Activated T-helper 17 cell treated with anti-CD3 and anti-CD28 coated beads, Interleukin-2, amount 50 U/mL, for 72 hours (primary cell): ENCODE measurements at regions not wholly inside any gene's neighbourhood (a gene's known extent, or its start where the extent isn't known, plus 50 kb on each side); places are given as distances from the start of the nearest gene placed in this dataset.
"Not testable (repeated sequence)": the region's sequence is repeated elsewhere in the genome, so short reads cannot be mapped to it uniquely, and the experiment has no call there.

ENCODE experiments used
- ATAC-seq: fragments of 150-1000 bp; cut with Tn5 transposase; replicated peaks from 2 replicates; pipeline ENCODE4 v1.10.0; 2021; ENCODE audit warnings: mild to moderate bottlenecking, moderate library complexity
- H3K27ac Mint-ChIP-seq: one replicate; pipeline ENCODE4 v1.8.0; 2022; ENCODE audit warnings: mixed read lengths
- H3K27me3 Mint-ChIP-seq: one replicate; pipeline ENCODE4 v1.8.0; 2022; ENCODE audit warnings: mixed read lengths
- H3K36me3 Mint-ChIP-seq: one replicate; pipeline ENCODE4 v1.8.0; 2022; ENCODE audit warnings: low read depth, mild to moderate bottlenecking, mixed read lengths
- H3K4me1 Mint-ChIP-seq: one replicate; pipeline ENCODE4 v1.8.0; 2022; ENCODE audit warnings: mixed read lengths
- H3K4me3 Mint-ChIP-seq: one replicate; pipeline ENCODE4 v1.8.0; 2022; ENCODE audit warnings: mild to moderate bottlenecking, mixed read lengths
- H3K9me3 Mint-ChIP-seq: one replicate; pipeline ENCODE4 v1.8.0; 2022; ENCODE audit warnings: mixed read lengths

DNA sequence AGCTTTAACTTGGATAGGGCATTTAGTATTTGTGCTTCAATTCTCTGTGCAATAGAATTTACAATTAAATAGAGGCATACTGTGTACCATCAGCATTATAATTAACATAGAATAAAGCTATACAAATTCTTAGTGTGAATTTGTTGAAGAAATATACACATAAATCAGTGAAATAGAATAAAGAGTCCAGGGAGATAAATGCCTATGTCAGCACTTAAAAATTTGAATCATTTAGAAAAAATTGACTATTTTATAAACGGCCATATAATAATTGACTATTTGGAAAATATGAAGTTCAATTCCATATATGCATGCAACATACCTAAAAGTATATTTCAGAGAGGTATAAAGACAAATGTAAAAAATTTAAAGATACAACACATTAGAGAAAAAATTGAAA, 348.7 kb downstream of the NR4A2 start:
- no peak for ATAC-seq
- Mint-ChIP-seq H3K36me3 (no peaks in the 10 kb centered on the region), H3K27me3 (no peaks in the 10 kb centered on the region), H3K27ac (no peak overlapping the region), H3K4me3 (no peak overlapping the region), H3K4me1 (no peaks in the 10 kb centered on the region), H3K9me3 (no peaks in the 10 kb centered on the region)

DNA sequence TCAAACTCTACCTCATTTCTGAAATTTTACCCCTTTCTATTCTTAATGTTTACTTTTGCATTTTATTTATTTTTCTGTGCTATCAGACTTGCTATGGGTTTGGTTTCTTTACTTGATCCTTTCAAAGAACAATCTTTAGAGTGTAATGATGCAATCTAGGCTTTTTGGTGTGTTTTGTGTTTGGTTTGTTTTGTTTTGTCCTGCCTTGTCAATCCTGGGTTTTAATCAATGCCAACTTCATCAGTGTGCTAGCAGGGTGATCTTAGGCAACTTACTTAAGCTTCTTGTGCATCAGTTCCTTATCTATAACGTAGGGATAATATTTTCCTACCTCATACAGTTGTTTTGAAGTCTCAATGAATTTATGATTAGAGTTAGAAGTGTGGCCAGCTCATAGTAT, 350.4 kb downstream of the NR4A2 start:
- no peaks in the 10 kb centered on the region for H3K27me3 Mint-ChIP-seq
- no peaks in the 10 kb centered on the region for H3K4me1 Mint-ChIP-seq
- H3K9me3 Mint-ChIP-seq: no peaks in the 10 kb centered on the region
- no peak for ATAC-seq
- no peak overlapping the region for H3K27ac Mint-ChIP-seq
- no peak overlapping the region for H3K4me3 Mint-ChIP-seq
- H3K36me3 Mint-ChIP-seq: no peaks in the 10 kb centered on the region

DNA sequence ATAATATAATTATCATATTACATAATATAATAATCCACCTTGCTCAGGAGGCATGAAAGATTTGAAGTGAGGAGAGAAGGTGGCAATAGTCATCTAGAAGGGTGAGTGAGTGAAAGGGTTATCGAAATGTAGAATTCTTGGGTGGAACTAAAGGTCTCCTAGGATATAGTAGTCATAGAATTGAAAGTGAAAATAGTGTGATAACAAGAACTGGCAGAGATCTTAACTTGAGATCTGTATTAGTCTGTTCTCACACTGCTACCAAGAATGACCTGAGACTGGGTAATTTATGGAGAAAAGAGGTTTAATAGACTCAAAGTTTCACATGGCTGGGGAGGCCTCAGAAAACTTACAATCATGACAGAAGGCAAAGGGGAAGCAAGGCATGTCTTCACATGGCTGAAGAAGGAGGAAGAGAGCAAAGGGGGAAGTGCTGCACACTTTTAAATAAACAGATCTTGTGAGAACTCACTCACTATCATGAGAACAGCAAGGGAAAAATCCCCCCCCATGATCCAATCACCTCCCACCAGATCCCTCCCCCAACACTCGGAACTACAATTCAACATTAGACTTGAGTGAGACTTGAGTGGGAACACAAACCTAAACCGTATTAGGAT, 351.5 kb downstream of the NR4A2 start:
- Mint-ChIP-seq H3K27me3 (no peaks in the 10 kb centered on the region), H3K4me3 (no peak overlapping the region), H3K27ac (no peak overlapping the region), H3K36me3 (no peaks in the 10 kb centered on the region), H3K4me1 (no peaks in the 10 kb centered on the region), H3K9me3 (no peaks in the 10 kb centered on the region)
- ATAC-seq: peak; percentile 26

DNA sequence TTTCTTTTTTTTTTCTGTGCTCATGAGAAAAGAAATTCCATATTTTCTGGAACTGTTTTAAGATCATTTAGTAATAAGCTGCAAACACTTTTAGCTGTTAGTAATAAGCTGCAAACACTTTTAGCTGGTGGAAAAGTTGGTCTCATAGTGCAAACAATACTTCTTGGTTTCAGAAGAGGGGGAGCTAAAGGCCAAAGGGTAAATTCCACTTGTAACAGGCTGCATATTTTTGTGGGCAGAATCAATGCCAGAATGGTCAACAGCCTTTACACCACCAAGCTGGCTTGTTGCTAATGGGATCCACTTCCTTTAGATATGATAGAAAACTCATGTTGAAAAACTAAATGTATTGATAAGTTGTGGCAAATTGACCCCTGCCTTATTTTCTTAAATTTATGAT, 356.8 kb downstream of the NR4A2 start:
- H3K27ac Mint-ChIP-seq: no peak overlapping the region
- H3K4me1 Mint-ChIP-seq: no peaks in the 10 kb centered on the region
- no peak for ATAC-seq
- H3K27me3 Mint-ChIP-seq: no peaks in the 10 kb centered on the region
- H3K36me3 Mint-ChIP-seq: no peaks in the 10 kb centered on the region
- H3K4me3 Mint-ChIP-seq: no peak overlapping the region
- H3K9me3 Mint-ChIP-seq: no peaks in the 10 kb centered on the region

DNA sequence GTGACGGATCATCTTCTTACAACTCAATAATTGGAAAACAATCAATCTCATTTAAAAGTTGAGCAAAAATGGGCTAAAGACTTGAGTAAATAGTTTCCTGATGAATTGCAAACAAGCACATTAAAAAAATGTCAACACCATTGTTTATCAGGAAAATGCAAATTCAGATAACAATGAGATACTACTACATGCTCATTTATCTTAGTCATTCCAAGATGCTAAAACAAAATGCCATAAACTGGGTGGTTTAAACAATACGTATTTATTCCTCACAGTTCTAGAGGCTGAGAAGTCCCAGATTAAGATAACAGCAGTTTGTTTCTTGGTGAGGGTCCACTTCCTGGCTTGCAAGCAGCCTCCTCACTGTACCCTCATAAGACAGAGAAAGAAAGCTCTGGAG, 359.6 kb downstream of the NR4A2 start:
- ATAC-seq: no peak
- Mint-ChIP-seq H3K9me3 (no peaks in the 10 kb centered on the region), H3K4me3 (no peak overlapping the region), H3K4me1 (no peaks in the 10 kb centered on the region), H3K27ac (no peak overlapping the region), H3K27me3 (no peaks in the 10 kb centered on the region), H3K36me3 (no peaks in the 10 kb centered on the region)

DNA sequence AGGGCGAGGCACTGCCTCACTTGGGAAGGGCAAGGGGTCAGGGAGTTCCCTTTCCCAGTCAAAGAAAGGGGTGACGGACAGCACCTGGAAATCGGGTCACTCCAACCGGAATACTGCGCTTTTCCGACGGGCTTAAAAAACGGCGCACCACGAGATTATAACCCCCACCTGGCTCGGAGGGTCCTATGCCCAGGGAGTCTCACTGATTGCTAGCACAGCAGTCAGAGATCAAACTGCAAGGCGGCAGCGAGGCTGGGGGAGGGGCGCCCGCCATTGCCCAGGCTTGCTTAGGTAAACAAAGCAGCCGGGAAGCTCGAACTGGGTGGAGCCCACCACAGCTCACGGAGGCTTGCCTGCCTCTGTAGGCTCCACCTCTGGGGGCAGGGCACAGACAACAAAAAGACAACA, 366.5 kb downstream of the NR4A2 start:
- not testable (repeated sequence) for H3K27me3 Mint-ChIP-seq, ATAC-seq, H3K9me3 Mint-ChIP-seq, H3K4me3 Mint-ChIP-seq, H3K27ac Mint-ChIP-seq, H3K36me3 Mint-ChIP-seq, H3K4me1 Mint-ChIP-seq

DNA sequence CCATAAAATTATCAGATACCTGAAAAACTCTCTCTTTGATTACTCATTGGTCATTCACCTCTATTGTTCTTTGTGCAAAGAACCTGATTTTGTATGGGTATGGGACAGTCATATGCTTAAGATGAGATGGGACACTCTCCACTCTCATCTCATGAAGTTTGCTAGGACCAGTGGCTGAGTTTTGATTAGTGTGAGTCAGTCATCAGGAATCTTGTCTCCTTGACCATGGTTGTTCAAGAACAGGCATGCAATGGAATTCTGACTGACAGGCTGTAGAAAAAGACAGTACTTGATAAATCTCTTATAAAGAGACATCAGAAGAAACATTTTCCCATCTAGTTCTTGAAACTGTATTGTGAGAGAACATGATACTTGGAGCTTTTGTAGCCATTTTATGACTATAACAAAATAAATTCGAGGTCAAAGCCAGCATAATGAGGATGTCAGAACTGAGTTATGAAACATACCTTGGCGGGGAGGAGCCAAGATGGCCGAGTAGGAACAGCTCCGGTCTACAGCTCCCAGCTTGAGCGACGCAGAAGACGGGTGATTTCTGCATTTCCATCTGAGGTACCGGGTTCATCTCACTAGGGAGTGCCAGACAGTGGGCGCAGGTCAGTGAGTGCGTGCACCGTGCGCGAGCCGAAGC, 367.0 kb downstream of the NR4A2 start:
- no peaks in the 10 kb centered on the region for H3K36me3 Mint-ChIP-seq

DNA sequence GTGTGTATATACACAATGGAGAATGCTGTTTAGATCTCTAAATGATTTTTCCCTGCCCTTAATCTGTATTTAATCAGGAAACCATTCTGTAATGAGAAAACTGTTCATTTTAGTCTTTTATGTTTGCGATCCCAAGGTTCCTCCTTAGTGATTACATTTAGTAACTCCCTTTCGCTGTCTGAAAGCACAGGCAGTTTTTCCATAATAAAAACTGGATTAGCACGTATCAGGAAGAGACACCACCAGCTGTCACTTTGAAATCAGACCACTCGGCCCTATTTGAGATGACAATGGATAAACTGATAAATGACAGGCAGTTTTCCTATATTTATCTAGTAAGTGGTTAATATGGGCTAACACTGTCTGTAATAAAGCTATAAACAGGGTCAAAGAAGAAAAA, 370.9 kb downstream of the NR4A2 start:
- no peak for ATAC-seq
- no peaks in the 10 kb centered on the region for H3K36me3 Mint-ChIP-seq
- no peak overlapping the region for H3K27ac Mint-ChIP-seq
- H3K4me1 Mint-ChIP-seq: no peaks in the 10 kb centered on the region
- no peak overlapping the region for H3K4me3 Mint-ChIP-seq
- H3K9me3 Mint-ChIP-seq: no peaks in the 10 kb centered on the region
- no peaks in the 10 kb centered on the region for H3K27me3 Mint-ChIP-seq

More for the DNA sequence above, 367.0 kb downstream of the NR4A2 start:
- Mint-ChIP-seq H3K27ac (no peak overlapping the region), H3K27me3 (no peaks in the 10 kb centered on the region), H3K4me3 (no peak overlapping the region), H3K9me3 (no peaks in the 10 kb centered on the region), H3K4me1 (no peaks in the 10 kb centered on the region)
- no peak for ATAC-seq

DNA sequence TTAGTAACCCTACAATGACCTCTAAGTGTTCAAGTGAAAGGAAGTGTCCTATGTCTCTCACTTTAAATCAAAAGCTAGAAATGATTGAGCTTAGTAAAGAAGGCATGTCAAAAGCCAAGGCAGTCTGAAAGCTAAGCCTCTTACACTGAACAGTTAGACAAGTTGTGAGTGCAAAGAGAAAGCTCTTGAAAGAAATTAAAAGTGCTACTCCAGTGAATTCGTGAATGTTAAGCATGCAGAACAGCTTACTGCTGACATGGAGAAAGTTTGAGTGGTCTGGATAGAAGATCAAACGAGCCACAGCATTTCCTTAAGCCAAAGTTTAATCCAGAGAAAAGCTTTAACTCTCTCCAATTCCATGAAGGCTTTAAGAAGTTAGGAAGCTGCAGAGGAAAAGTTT, 373.7 kb downstream of the NR4A2 start:
- Mint-ChIP-seq H3K27me3 (no peaks in the 10 kb centered on the region), H3K9me3 (no peaks in the 10 kb centered on the region), H3K4me1 (no peaks in the 10 kb centered on the region), H3K36me3 (no peaks in the 10 kb centered on the region), H3K27ac (no peak overlapping the region), H3K4me3 (no peak overlapping the region)
- no peak for ATAC-seq

DNA sequence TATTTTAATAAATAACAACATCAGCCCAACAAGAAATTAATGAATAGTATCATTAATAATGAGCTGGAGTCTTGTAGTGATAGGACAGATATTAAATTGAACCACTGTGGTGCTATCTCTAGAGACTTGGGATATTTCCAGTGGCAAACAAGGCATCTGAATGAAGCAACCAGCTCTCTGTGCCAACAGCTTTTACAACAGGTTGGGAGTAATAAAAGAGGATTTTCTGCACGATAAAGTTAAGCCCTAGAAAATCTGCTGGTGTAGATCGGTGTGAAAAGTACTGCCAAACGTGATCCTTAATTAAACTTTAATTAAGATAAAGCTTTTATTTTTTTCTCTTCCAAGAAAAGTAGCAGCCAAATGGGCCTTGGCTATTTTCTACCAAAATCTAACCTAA, 385.5 kb downstream of the NR4A2 start:
- H3K4me1 Mint-ChIP-seq: no peaks in the 10 kb centered on the region
- no peaks in the 10 kb centered on the region for H3K36me3 Mint-ChIP-seq
- H3K9me3 Mint-ChIP-seq: peaks cover 6% of the 10 kb centered on the region
- no peak overlapping the region for H3K4me3 Mint-ChIP-seq
- no peak overlapping the region for H3K27ac Mint-ChIP-seq
- no peaks in the 10 kb centered on the region for H3K27me3 Mint-ChIP-seq
- no peak for ATAC-seq

DNA sequence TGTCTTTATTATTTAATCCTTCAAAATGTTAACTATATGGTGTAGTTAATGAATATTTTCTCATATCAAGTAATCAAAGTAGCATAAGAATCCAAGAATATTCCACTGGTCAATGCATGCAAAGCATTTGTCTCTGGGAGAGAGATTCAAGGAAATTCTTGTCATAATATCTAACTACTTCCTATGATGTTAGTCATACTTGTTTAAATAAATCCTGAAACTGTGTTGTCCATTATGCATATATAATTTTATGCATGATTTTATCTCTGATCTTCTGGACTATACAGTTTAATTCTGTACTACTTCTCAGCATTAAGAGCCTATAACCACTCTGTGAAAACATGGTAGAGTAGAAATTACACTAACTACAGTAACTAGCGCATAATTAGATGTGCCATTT, 388.3 kb downstream of the NR4A2 start:
- ATAC-seq: no peak
- no peak overlapping the region for H3K4me3 Mint-ChIP-seq
- H3K4me1 Mint-ChIP-seq: no peaks in the 10 kb centered on the region
- H3K27ac Mint-ChIP-seq: no peak overlapping the region
- peaks cover 7% of the 10 kb centered on the region for H3K27me3 Mint-ChIP-seq
- H3K36me3 Mint-ChIP-seq: no peaks in the 10 kb centered on the region
- peaks cover 16% of the 10 kb centered on the region for H3K9me3 Mint-ChIP-seq

DNA sequence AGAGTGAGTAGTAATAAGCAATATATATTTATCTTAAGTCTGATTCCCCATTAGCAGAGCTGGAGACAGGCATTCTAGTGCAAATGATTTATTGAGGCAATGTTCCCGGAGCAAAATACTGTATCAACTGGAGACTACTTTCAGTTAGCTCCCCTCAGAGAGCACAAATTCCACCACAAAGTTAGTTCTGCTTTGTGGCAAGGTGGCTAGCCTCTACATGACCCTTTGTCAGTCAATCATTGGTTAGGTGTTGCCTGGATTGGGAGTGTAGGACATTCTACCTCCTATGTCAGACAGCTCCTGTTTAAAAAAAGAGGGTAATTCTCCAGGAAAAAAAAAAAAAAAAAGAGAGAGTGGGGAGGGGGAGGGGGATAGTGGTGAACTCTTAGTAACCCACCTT, 402.2 kb downstream of the NR4A2 start:
- no peaks in the 10 kb centered on the region for H3K27me3 Mint-ChIP-seq
- no peaks in the 10 kb centered on the region for H3K36me3 Mint-ChIP-seq
- no peak for ATAC-seq
- no peaks in the 10 kb centered on the region for H3K9me3 Mint-ChIP-seq
- H3K27ac Mint-ChIP-seq: no peak overlapping the region
- H3K4me1 Mint-ChIP-seq: no peaks in the 10 kb centered on the region
- no peak overlapping the region for H3K4me3 Mint-ChIP-seq

DNA sequence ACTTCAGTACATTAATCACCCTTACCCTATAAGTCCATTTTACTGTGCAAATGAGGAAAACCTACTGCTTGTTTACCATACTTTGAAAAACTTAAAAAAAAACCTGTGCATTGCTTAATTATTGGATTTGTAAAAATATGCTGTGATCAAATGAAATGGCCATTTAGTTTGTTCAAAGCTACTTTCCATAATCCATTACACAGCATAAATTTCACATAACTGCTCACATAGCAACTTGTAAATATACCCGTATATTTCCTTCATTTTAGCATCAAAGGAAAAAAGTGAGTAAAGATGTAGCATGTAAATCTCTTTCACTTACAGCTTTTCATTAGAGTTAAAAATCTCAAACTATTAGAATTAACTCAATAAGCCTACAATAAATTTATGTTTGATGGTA, 415.1 kb downstream of the NR4A2 start:
- no peak overlapping the region for H3K27ac Mint-ChIP-seq
- H3K36me3 Mint-ChIP-seq: no peaks in the 10 kb centered on the region
- no peak for ATAC-seq
- no peaks in the 10 kb centered on the region for H3K4me1 Mint-ChIP-seq
- H3K27me3 Mint-ChIP-seq: no peaks in the 10 kb centered on the region
- no peaks in the 10 kb centered on the region for H3K9me3 Mint-ChIP-seq
- no peak overlapping the region for H3K4me3 Mint-ChIP-seq

DNA sequence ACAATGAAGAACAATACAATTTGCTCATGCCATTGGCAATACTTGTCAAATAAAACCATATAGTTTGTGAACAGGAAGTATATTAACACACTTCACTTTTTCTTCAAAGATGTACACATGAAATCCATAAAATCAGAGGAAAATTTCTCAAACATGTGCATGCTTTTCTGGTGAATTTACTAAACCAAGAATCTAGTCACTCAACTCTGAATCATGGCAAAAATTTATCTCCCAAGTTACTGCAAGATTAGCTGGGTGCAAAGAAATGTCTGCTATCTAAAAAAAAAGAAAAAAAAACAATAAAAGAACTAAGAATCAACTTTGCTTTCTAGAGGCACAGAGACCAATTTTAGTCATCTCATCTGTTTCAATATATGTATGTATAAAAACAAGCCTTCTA, 419.2 kb downstream of the NR4A2 start:
- Mint-ChIP-seq H3K4me1 (no peaks in the 10 kb centered on the region), H3K4me3 (no peak overlapping the region), H3K27me3 (no peaks in the 10 kb centered on the region), H3K27ac (no peak overlapping the region), H3K36me3 (no peaks in the 10 kb centered on the region), H3K9me3 (no peaks in the 10 kb centered on the region)
- ATAC-seq: no peak

DNA sequence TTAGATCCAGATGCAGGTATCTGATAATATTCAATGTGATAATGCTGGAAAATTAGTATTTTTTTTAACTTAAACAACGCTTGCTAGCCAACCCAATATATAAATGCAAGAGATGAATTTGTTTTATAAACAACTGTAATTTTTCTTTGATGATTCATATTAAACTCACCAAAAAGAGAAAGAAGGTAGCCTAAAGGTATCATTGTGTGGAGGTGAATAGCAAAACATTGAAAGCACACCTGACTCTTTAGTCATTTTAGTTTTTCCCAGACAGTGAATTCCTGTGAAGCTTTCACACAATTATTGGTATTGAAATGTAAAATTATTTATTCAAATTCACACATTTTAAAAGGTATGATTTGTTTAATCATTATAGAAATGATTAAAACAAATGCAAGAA, 424.0 kb downstream of the NR4A2 start:
- ATAC-seq: no peak
- H3K27me3 Mint-ChIP-seq: no peaks in the 10 kb centered on the region

DNA sequence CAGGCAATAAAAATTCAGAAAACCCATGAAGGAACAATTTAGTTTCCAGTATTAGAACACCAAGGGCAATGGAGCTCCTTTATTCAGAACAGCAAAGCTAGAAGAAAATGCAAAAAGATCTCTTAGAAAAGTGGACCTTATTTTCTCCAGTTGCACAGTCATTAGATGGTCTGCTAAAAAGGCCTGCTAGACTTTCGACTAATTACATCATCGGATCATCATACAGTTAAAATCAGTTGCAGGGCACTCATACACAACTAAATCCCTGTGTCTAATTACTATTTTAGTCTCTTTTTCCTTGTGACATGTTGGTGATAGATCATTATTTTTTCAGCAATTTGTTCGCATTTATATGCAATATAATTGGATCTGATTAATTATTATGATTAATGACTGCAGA, 425.3 kb downstream of the NR4A2 start:
- Mint-ChIP-seq H3K27me3 (no peaks in the 10 kb centered on the region), H3K9me3 (no peaks in the 10 kb centered on the region), H3K36me3 (no peaks in the 10 kb centered on the region), H3K4me1 (no peaks in the 10 kb centered on the region), H3K4me3 (no peak overlapping the region), H3K27ac (no peak overlapping the region)
- ATAC-seq: no peak

More for the DNA sequence above, 424.0 kb downstream of the NR4A2 start:
- Mint-ChIP-seq H3K9me3 (no peaks in the 10 kb centered on the region), H3K4me3 (no peak overlapping the region), H3K4me1 (no peaks in the 10 kb centered on the region), H3K27ac (no peak overlapping the region), H3K36me3 (no peaks in the 10 kb centered on the region)
